ENCODE measurements at regions not wholly inside any gene's neighbourhood (a gene's known extent, or its start where the extent isn't known, plus 50 kb on each side); places are given as distances from the start of the nearest gene placed in this dataset.

GRCh38 chr10:24009736-24010135 is 199.2 kb upstream of the KIAA1217 start:
- Histone ChIP-seq H3K36me3 (ENCODE audit: insufficient read depth, low read length) (no peaks in the 10 kb centered on the region), H3K9me3 (ENCODE audit: low read length) (no peaks in the 10 kb centered on the region), H3K4me1 (ENCODE audit: insufficient read depth, low read length) (peaks cover 15% of the 10 kb centered on the region), H3K27me3 (ENCODE audit: insufficient read depth, low read length) (no peaks in the 10 kb centered on the region), H3K4me3 (ENCODE audit: low read length) (no peak overlapping the region), H2AFZ (ENCODE audit: low read depth, low read length) (no peak overlapping the region)

GRCh38 chr10:24010436-24010970 is 198.4 kb upstream of the KIAA1217 start:
- Histone ChIP-seq H3K27me3 (ENCODE audit: insufficient read depth, low read length) (no peaks in the 10 kb centered on the region), H3K9me3 (ENCODE audit: low read length) (no peaks in the 10 kb centered on the region), H3K4me3 (ENCODE audit: low read length) (no peak overlapping the region), H3K4me1 (ENCODE audit: insufficient read depth, low read length) (peaks cover 15% of the 10 kb centered on the region), H2AFZ (ENCODE audit: low read depth, low read length) (no peak overlapping the region), H3K36me3 (ENCODE audit: insufficient read depth, low read length) (no peaks in the 10 kb centered on the region)

DNA sequence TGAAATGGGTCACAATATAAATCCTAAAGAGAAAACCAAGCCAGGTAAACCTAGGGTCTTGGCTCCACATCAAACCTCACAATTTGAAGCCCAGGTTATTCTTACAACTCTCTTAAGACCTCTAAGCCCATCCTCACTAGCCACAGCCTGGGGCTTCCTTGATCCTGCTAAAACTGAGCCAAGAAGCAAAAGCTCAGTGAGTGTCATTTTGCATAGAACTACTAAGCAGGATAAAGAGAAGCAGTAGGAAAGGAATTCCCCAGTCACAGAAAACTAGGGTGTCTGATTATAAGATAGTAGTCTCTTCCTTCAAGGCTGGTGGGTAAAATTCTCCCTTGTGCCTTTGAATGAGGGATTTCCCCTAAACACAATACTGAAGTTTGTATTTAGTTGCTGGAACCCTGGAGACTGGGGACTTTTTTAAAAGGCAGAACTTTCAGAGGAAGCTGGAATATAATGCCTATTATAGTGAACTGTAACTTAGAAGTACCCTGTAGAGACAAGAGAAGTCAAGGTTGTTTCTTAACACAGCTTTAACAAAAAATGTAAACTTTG is 196.6 kb upstream of the KIAA1217 start:
- Histone ChIP-seq H3K9me3 (ENCODE audit: low read length) (no peaks in the 10 kb centered on the region), H3K4me1 (ENCODE audit: insufficient read depth, low read length) (peaks cover 15% of the 10 kb centered on the region), H2AFZ (ENCODE audit: low read depth, low read length) (no peak overlapping the region), H3K27me3 (ENCODE audit: insufficient read depth, low read length) (no peaks in the 10 kb centered on the region), H3K36me3 (ENCODE audit: insufficient read depth, low read length) (no peaks in the 10 kb centered on the region), H3K4me3 (ENCODE audit: low read length) (no peak overlapping the region)

DNA sequence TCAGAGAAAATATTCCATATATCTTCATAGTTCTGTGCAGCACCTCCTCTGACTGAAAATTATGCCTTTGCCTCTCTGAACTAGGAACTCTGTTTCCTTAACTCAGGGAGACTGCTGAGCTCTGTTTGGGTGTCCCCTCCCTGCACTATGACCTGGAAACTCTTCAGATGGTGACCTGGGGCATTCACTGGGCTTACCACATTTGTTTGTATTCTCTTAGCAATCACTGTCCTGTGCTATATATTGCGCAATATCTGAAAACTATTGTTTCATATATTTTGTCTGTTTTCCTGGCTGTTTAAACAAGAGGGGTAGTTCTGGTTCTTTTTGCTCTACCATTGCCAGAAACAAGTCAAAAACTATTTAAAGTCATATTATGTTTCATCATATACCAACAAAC is 181.8 kb upstream of the KIAA1217 start:
- Histone ChIP-seq H3K4me1 (ENCODE audit: insufficient read depth, low read length) (peaks cover 5% of the 10 kb centered on the region), H3K36me3 (ENCODE audit: insufficient read depth, low read length) (no peaks in the 10 kb centered on the region), H3K9me3 (ENCODE audit: low read length) (no peaks in the 10 kb centered on the region), H3K4me3 (ENCODE audit: low read length) (no peak overlapping the region), H3K27me3 (ENCODE audit: insufficient read depth, low read length) (no peaks in the 10 kb centered on the region), H2AFZ (ENCODE audit: low read depth, low read length) (no peak overlapping the region)

- H3K27me3 ChIP-seq (ENCODE audit: insufficient read depth, low read length), result no peaks in the 10 kb centered on the region
- H3K9me3 ChIP-seq (ENCODE audit: low read length), result no peaks in the 10 kb centered on the region
- H3K4me1 ChIP-seq (ENCODE audit: insufficient read depth, low read length), result peaks cover 5% of the 10 kb centered on the region
- H3K4me3 ChIP-seq (ENCODE audit: low read length), result no peak overlapping the region
- no peak overlapping the region for H2AFZ ChIP-seq (ENCODE audit: low read depth, low read length)
- H3K36me3 ChIP-seq (ENCODE audit: insufficient read depth, low read length), result no peaks in the 10 kb centered on the region
Measured at GRCh38 chr10:24034571-24034970, 174.4 kb upstream of the KIAA1217 start.

DNA sequence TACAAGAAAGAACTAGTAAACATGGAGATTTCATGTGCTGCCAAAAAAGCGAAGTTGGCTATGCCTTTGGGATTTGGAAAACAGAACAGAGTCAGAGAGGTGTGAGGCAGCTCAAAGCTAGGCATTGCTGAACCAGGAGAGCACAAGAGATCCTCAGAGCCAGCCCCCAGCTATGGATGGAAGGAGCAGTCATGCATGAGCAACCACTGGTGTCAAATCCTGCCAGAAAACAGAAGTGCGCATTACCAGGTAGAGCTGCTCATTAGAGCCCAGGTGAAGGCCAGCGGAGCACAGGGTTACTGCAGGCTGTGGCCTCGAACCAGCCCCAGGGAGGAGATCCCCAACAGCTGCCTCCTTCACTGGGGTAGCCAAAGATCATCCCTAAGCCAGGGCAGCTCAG is 173.2 kb upstream of the KIAA1217 start:
- peaks cover 5% of the 10 kb centered on the region for H3K4me1 ChIP-seq (ENCODE audit: insufficient read depth, low read length)
- no peaks in the 10 kb centered on the region for H3K36me3 ChIP-seq (ENCODE audit: insufficient read depth, low read length)
- no peaks in the 10 kb centered on the region for H3K27me3 ChIP-seq (ENCODE audit: insufficient read depth, low read length)
- H3K9me3 ChIP-seq (ENCODE audit: low read length), result no peaks in the 10 kb centered on the region
- no peak overlapping the region for H3K4me3 ChIP-seq (ENCODE audit: low read length)
- no peak overlapping the region for H2AFZ ChIP-seq (ENCODE audit: low read depth, low read length)

GRCh38 chr10:24039315-24039714 is 169.6 kb upstream of the KIAA1217 start:
- H2AFZ ChIP-seq (ENCODE audit: low read depth, low read length), result no peak overlapping the region
- no peak overlapping the region for H3K4me3 ChIP-seq (ENCODE audit: low read length)
- H3K4me1 ChIP-seq (ENCODE audit: insufficient read depth, low read length), result peaks cover 5% of the 10 kb centered on the region
- no peaks in the 10 kb centered on the region for H3K27me3 ChIP-seq (ENCODE audit: insufficient read depth, low read length)
- no peaks in the 10 kb centered on the region for H3K36me3 ChIP-seq (ENCODE audit: insufficient read depth, low read length)
- no peaks in the 10 kb centered on the region for H3K9me3 ChIP-seq (ENCODE audit: low read length)

DNA sequence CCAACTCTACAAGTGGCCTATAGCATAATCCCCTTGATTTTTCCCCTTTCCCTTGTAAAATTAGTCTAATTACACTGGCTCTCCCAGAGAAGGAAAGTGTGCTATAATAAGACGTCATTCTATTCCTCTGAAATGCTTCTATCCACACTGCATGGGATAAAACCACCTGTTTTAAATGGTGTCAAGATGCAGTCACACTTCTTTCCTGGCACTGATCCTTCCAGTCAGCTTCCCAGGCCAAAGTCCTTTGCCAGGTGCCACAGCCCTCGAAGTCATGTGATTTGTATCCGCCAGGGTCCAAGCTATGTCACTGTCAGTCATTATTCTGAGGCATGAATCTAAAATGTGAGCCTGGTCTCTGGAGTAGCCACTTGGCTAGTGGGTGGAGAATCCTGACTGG is 169.0 kb upstream of the KIAA1217 start:
- peaks cover 5% of the 10 kb centered on the region for H3K4me1 ChIP-seq (ENCODE audit: insufficient read depth, low read length)
- H3K27me3 ChIP-seq (ENCODE audit: insufficient read depth, low read length), result no peaks in the 10 kb centered on the region
- no peaks in the 10 kb centered on the region for H3K9me3 ChIP-seq (ENCODE audit: low read length)
- H2AFZ ChIP-seq (ENCODE audit: low read depth, low read length), result no peak overlapping the region
- no peaks in the 10 kb centered on the region for H3K36me3 ChIP-seq (ENCODE audit: insufficient read depth, low read length)
- no peak overlapping the region for H3K4me3 ChIP-seq (ENCODE audit: low read length)

GRCh38 chr10:24041034-24041433 is 167.9 kb upstream of the KIAA1217 start:
- H3K9me3 ChIP-seq (ENCODE audit: low read length), result no peaks in the 10 kb centered on the region
- no peaks in the 10 kb centered on the region for H3K27me3 ChIP-seq (ENCODE audit: insufficient read depth, low read length)
- no peaks in the 10 kb centered on the region for H3K36me3 ChIP-seq (ENCODE audit: insufficient read depth, low read length)
- no peak overlapping the region for H2AFZ ChIP-seq (ENCODE audit: low read depth, low read length)
- H3K4me3 ChIP-seq (ENCODE audit: low read length), result no peak overlapping the region
- peaks cover 5% of the 10 kb centered on the region for H3K4me1 ChIP-seq (ENCODE audit: insufficient read depth, low read length)

GRCh38 chr10:24041834-24042233 is 167.1 kb upstream of the KIAA1217 start:
- no peaks in the 10 kb centered on the region for H3K27me3 ChIP-seq (ENCODE audit: insufficient read depth, low read length)
- H3K4me3 ChIP-seq (ENCODE audit: low read length), result no peak overlapping the region
- no peaks in the 10 kb centered on the region for H3K36me3 ChIP-seq (ENCODE audit: insufficient read depth, low read length)
- no peak overlapping the region for H2AFZ ChIP-seq (ENCODE audit: low read depth, low read length)
- H3K9me3 ChIP-seq (ENCODE audit: low read length), result no peaks in the 10 kb centered on the region
- peaks cover 5% of the 10 kb centered on the region for H3K4me1 ChIP-seq (ENCODE audit: insufficient read depth, low read length)

- H3K4me3 ChIP-seq (ENCODE audit: low read length), result no peak overlapping the region
- peaks cover 5% of the 10 kb centered on the region for H3K4me1 ChIP-seq (ENCODE audit: insufficient read depth, low read length)
- H3K9me3 ChIP-seq (ENCODE audit: low read length), result no peaks in the 10 kb centered on the region
- no peak overlapping the region for H2AFZ ChIP-seq (ENCODE audit: low read depth, low read length)
- H3K27me3 ChIP-seq (ENCODE audit: insufficient read depth, low read length), result no peaks in the 10 kb centered on the region
- H3K36me3 ChIP-seq (ENCODE audit: insufficient read depth, low read length), result no peaks in the 10 kb centered on the region
Measured at GRCh38 chr10:24042884-24043283, 166.1 kb upstream of the KIAA1217 start.

- no peaks in the 10 kb centered on the region for H3K9me3 ChIP-seq (ENCODE audit: low read length)
- no peaks in the 10 kb centered on the region for H3K36me3 ChIP-seq (ENCODE audit: insufficient read depth, low read length)
- no peak overlapping the region for H2AFZ ChIP-seq (ENCODE audit: low read depth, low read length)
- no peak overlapping the region for H3K4me3 ChIP-seq (ENCODE audit: low read length)
- H3K27me3 ChIP-seq (ENCODE audit: insufficient read depth, low read length), result no peaks in the 10 kb centered on the region
- H3K4me1 ChIP-seq (ENCODE audit: insufficient read depth, low read length), result peaks cover 5% of the 10 kb centered on the region
Measured at GRCh38 chr10:24046060-24046459, 162.9 kb upstream of the KIAA1217 start.

DNA sequence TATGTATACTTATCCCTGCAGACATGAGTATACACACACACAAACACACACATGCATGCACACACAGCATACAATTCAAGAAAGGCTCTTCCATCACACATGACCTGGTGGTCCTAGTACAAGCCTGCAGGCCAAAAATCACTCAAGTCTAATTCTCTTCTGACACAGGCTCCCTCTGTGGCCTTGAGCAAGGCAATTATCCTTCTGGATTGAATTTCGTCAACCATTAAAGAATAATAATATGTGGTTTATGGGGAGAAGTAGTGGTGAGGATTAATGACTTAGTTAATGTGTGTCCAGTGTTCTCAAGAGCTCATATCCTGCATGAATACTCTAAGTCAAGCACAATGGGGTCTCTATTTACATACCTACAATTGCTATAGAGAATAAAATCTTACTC is 161.8 kb upstream of the KIAA1217 start:
- Histone ChIP-seq H3K9me3 (ENCODE audit: low read length) (no peaks in the 10 kb centered on the region), H3K4me1 (ENCODE audit: insufficient read depth, low read length) (peaks cover 5% of the 10 kb centered on the region), H3K36me3 (ENCODE audit: insufficient read depth, low read length) (no peaks in the 10 kb centered on the region), H2AFZ (ENCODE audit: low read depth, low read length) (no peak overlapping the region), H3K27me3 (ENCODE audit: insufficient read depth, low read length) (no peaks in the 10 kb centered on the region), H3K4me3 (ENCODE audit: low read length) (no peak overlapping the region)

DNA sequence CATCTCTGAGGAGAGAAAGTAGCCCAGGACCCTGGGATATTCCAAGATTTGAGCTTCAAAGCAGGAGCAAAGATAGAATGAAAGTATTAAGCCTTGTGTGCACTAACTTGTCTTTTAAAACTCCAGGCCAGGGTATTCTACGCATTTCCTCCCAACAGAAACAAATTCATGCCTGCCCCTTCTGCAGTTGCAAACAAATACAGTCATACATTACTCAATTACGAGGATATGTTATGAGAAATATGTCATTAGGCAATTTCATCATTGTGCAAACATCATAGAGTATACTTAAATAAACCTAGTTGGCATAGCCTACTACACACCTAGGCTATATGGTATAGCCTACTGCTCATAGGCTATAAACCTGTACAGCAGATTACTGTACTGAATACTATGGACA is 154.5 kb upstream of the KIAA1217 start:
- no peaks in the 10 kb centered on the region for H3K4me1 ChIP-seq (ENCODE audit: insufficient read depth, low read length)
- H3K9me3 ChIP-seq (ENCODE audit: low read length), result no peaks in the 10 kb centered on the region
- no peaks in the 10 kb centered on the region for H3K27me3 ChIP-seq (ENCODE audit: insufficient read depth, low read length)
- no peak overlapping the region for H3K4me3 ChIP-seq (ENCODE audit: low read length)
- no peak overlapping the region for H2AFZ ChIP-seq (ENCODE audit: low read depth, low read length)
- no peaks in the 10 kb centered on the region for H3K36me3 ChIP-seq (ENCODE audit: insufficient read depth, low read length)
